Peyer's patch (tissue), 4 donors: ENCODE measurements at regions not wholly inside any gene's neighbourhood (a gene's known extent, or its start where the extent isn't known, plus 50 kb on each side); places are given as distances from the start of the nearest gene placed in this dataset.

Source experiments
- DNase-seq, 3 donors: peaks; one replicate each; pipeline ENCODE4 v3.0.0-alpha.2; 2017 to 2019
- H3K27ac ChIP-seq, 4 donors: fragments of 200-600 bp; sonication (generic); one replicate each; pipeline ENCODE4 v1.5.1; 2016 to 2019
- H3K27me3 ChIP-seq, 2 donors: fragments of 200-600 bp; sonication (generic); one replicate each; pipeline ENCODE4 v1.5.1; 2019
- H3K36me3 ChIP-seq, 3 donors: fragments of 200-600 bp; sonication (generic); one replicate each; pipeline ENCODE4 v1.5.1; 2016 to 2019
- H3K4me1 ChIP-seq, 4 donors: fragments of 200-600 bp; sonication (generic); one replicate each; pipeline ENCODE4 v1.5.1; 2016 to 2019
- H3K4me3 ChIP-seq, 4 donors: fragments of 200-600 bp; sonication (generic); 1 replicate in 3 of 4; 2 replicates in 1 of 4; pipeline ENCODE4 v1.5.1; 2016 to 2019; ENCODE audit warnings: mild to moderate bottlenecking in 1 of 4
- H3K9me3 ChIP-seq, 4 donors: fragments of 200-600 bp; sonication (generic); one replicate each; pipeline ENCODE4 v1.5.1; 2016 to 2019; ENCODE audit warnings: mild to moderate bottlenecking in 1 of 4
- POLR2A ChIP-seq, 2 donors: fragments of 450-650 bp; IDR thresholded peaks; one replicate each; pipeline ENCODE4 v1.5.1; 2017; ENCODE audit warnings: antibody characterized with exemption in 2 of 2, mild to moderate bottlenecking in 2 of 2, moderate library complexity in 2 of 2
- TF ChIP-seq, protein P1 (sequence below), 6 experiments: fragments of 450-650 bp in 4 of 6; fragments of 200-600 bp in 2 of 6; sonication (generic) in 1 of 6; IDR thresholded peaks; one replicate each; pipeline ENCODE4 v1.5.1; 2017 to 2019; ENCODE audit warnings: antibody characterized with exemption in 6 of 6, mild to moderate bottlenecking in 3 of 6, moderate library complexity in 1 of 6

- no peaks in the 10 kb centered on the region for H3K36me3 ChIP-seq
- no peaks in the 10 kb centered on the region for H3K27me3 ChIP-seq
- DNase-seq = no peak
- H3K27ac ChIP-seq = no peak overlapping the region
- no peaks in the 10 kb centered on the region for H3K9me3 ChIP-seq
- TF ChIP-seq, protein P1, sequence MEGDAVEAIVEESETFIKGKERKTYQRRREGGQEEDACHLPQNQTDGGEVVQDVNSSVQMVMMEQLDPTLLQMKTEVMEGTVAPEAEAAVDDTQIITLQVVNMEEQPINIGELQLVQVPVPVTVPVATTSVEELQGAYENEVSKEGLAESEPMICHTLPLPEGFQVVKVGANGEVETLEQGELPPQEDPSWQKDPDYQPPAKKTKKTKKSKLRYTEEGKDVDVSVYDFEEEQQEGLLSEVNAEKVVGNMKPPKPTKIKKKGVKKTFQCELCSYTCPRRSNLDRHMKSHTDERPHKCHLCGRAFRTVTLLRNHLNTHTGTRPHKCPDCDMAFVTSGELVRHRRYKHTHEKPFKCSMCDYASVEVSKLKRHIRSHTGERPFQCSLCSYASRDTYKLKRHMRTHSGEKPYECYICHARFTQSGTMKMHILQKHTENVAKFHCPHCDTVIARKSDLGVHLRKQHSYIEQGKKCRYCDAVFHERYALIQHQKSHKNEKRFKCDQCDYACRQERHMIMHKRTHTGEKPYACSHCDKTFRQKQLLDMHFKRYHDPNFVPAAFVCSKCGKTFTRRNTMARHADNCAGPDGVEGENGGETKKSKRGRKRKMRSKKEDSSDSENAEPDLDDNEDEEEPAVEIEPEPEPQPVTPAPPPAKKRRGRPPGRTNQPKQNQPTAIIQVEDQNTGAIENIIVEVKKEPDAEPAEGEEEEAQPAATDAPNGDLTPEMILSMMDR (IDR thresholded peaks at IDR 0.05) = no peak
- H3K4me1 ChIP-seq = no peaks in the 10 kb centered on the region
- no peak overlapping the region for H3K4me3 ChIP-seq
Observed at GRCh38 chr15:87602371-87602770, 654.2 kb downstream of the NTRK3 start.

DNA sequence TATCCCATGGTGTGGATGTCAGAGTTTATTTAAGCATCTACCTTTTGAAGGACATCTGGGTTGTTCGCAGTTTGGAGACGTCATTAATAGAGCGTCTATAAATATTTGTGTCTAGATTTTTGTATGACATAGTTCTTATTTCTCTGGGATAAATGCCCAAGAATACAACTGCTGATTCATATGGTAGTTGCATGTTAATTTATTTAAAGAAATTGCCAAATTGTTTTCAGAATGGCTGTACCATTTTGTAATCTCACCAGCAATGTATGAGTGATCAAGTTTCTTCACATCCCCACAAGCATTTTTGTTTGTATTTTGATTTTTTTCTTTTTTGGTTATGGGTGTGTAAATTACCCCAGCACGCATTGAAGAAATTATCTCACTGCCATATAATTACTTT, 656.9 kb downstream of the NTRK3 start:
- Histone ChIP-seq H3K27me3 (no peaks in the 10 kb centered on the region), H3K4me1 (no peaks in the 10 kb centered on the region), H3K36me3 (no peaks in the 10 kb centered on the region), H3K9me3 (no peaks in the 10 kb centered on the region), H3K4me3 (no peak overlapping the region), H3K27ac (no peak overlapping the region)
- TF ChIP-seq, protein P1 (IDR thresholded peaks at IDR 0.05) = no peak
- TF ChIP-seq POLR2A (IDR thresholded peaks at IDR 0.05) = no peak
- no peak for DNase-seq

DNA sequence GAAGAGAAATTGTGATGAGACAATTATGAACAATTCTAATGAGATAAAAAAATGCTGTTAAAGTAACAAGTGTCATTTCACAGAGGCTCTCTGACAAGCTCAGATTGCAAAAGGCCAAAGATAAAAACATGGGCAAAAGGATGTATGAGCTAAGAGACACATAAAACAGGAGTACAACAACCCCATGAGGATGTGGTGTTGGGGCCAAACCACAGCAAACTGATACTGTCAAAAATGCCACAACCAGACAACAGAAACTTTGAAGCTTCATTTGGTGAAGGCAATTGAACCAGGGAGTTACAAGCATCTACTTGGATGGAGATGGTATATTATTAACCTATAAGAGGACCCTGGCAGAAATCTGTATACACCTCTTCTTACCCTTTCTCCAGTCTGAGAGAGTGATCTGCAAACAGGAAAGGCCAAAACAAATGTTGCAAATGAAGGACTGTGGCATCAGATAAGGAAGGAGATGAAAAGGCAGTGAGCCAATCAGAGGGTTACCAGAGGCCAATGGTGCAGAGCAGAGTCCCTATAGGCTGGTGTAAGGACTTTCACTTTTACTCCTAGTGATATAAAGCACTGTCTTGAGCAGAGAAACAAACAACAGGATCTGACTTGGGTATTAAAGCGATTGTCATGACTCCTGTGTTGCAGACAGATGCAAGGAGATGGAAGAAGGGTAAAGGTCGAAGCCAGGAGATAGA, 659.0 kb downstream of the NTRK3 start:
- DNase-seq = peak in 1 of 3 donors; percentile 72
- no peak for TF ChIP-seq POLR2A (IDR thresholded peaks at IDR 0.05)
- TF ChIP-seq, protein P1 (IDR thresholded peaks at IDR 0.05) = no peak
- no peaks in the 10 kb centered on the region for H3K36me3 ChIP-seq
- H3K27me3 ChIP-seq = no peaks in the 10 kb centered on the region
- no peak overlapping the region for H3K27ac ChIP-seq
- no peaks in the 10 kb centered on the region for H3K4me1 ChIP-seq
- H3K9me3 ChIP-seq = no peaks in the 10 kb centered on the region
- H3K4me3 ChIP-seq = no peak overlapping the region

- Histone ChIP-seq H3K4me1 (no peaks in the 10 kb centered on the region), H3K9me3 (no peaks in the 10 kb centered on the region), H3K27ac (no peak overlapping the region), H3K27me3 (no peaks in the 10 kb centered on the region), H3K4me3 (no peak overlapping the region), H3K36me3 (no peaks in the 10 kb centered on the region)
- TF ChIP-seq, protein P1 (IDR thresholded peaks at IDR 0.05) = no peak
- no peak for TF ChIP-seq POLR2A (IDR thresholded peaks at IDR 0.05)
- no peak for DNase-seq
Observed at GRCh38 chr15:87591582-87591981, 665.0 kb downstream of the NTRK3 start.

DNA sequence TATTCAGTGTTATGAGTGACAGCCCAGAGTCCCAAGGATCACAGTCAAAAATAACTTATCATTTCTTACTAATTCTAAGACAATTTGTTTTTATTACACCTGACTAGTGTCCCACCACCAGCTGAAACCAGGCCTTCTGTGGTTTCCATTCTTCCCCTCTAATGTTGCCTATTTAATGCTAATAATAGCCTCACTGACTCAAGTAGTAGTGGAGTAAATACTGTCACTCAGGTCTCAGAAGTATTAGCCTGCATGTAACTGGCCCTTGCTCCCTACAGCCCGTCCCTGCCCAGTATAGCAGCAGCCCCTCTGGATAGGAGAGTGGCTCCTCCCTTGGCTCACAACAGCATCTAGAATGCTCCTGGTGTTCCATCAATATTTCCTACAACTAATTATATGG, 665.5 kb downstream of the NTRK3 start:
- TF ChIP-seq, protein P1 (IDR thresholded peaks at IDR 0.05) = no peak
- no peak for DNase-seq
- H3K4me1 ChIP-seq = no peaks in the 10 kb centered on the region
- no peak overlapping the region for H3K4me3 ChIP-seq
- no peaks in the 10 kb centered on the region for H3K9me3 ChIP-seq
- H3K36me3 ChIP-seq = no peaks in the 10 kb centered on the region
- H3K27ac ChIP-seq = no peak overlapping the region
- H3K27me3 ChIP-seq = no peaks in the 10 kb centered on the region

- no peaks in the 10 kb centered on the region for H3K36me3 ChIP-seq
- TF ChIP-seq, protein P1 (IDR thresholded peaks at IDR 0.05) = no peak
- no peak for TF ChIP-seq POLR2A (IDR thresholded peaks at IDR 0.05)
- H3K9me3 ChIP-seq = no peaks in the 10 kb centered on the region
- no peaks in the 10 kb centered on the region for H3K4me1 ChIP-seq
- H3K27me3 ChIP-seq = no peaks in the 10 kb centered on the region
- H3K4me3 ChIP-seq = no peak overlapping the region
- H3K27ac ChIP-seq = no peak overlapping the region
- DNase-seq = no peak
Observed at GRCh38 chr15:87589134-87589533, 667.4 kb downstream of the NTRK3 start.
